GM21526 (cell line): ENCODE measurements at regions not wholly inside any gene's neighbourhood (a gene's known extent, or its start where the extent isn't known, plus 50 kb on each side); places are given as distances from the start of the nearest gene placed in this dataset.

Source experiments
- ATAC-seq: cut with Tn5 transposase; IDR thresholded peaks from one replicate; pipeline ENCODE4 v1.9.1; 2021; ENCODE audit warnings: moderate library complexity; ENCODE audit not compliant: unreplicated experiment, low FRiP score

DNA sequence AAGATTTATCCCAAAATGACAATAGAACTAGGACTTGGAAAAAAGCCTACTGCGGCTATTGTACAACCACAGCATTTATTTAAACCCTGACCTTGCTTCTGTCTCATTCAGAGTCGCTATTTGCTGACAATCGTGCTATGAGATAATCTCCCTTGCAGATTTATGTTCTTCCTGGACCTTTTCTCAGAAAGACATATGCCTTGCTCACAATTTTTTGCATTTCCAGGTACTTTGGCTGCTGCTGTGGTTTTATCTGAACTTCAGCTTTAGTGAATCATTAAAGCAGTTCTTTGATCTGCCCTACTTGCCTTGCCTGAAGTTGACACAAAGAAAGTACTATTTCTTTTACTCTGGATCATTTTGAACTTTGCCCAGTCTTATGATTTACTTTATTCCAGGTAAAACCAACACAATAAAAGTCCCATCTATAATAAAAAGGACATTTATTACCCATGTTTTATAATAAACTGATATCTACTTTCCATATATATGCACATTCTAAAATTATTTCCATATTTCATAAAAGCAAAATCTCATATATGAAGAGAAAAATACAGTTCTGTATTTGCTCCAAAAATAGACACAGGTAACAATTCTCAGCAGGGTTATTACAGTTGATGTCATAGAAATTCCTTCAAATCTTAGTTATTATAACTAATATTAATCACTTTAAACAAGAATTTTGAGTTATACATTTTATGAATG is 63.4 kb upstream of the CARD18 start:
- no peak for ATAC-seq

DNA sequence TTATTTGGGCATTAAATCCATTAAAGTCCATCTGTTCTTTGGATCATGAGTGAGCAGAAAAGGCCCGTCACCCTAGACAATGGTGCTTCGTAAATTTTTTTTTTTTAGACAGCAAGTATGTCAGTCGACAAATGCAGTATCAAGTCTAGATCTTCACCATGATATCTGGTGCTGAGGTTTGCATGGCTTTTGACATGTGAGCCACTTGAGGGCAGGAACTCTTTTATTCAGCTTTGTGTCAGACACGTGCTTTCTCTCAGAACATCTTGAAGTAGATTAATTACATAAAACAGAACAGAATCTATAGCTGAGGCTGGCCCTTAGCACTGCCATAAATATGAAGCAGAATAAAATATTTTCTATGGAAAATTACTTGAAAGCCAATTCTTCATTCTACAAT is 62.9 kb upstream of the CARD18 start:
- ATAC-seq: no peak

GRCh38 chr11:105201166-105201565 is 61.6 kb upstream of the CARD18 start:
- no peak for ATAC-seq

DNA sequence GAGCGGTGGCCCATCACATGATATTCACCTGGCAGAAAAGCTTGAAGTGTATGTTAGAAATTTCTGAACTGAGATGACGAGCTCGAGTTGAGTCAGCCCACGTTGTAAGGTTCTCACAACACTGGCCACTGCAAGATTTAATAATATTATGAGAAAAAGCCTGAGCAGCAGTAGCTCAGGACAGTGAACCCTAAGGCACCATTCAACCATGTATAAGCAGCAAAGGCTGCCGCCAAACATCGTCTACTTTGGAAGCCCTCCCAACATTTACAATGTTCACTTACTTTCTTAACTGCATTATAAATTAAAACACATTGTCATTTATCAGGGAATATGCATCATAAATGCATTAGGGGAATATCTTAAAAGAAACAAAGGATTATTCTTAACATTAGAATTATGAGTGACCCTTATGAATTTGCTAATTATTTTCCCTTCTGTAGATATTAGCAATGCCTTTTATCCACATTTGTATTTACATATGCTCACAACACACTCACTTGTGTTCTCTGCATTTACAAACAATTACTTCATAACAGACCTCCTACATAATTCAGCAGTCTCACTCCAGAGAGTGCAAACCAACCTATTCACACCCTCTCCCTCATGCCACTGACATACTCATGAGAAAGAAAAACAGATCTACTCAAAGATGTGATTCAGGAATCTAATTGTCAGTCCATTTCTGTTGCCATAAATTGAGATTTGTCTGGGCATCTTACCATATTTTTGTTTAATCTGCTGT is 57.7 kb upstream of the CARD18 start:
- ATAC-seq: no peak

DNA sequence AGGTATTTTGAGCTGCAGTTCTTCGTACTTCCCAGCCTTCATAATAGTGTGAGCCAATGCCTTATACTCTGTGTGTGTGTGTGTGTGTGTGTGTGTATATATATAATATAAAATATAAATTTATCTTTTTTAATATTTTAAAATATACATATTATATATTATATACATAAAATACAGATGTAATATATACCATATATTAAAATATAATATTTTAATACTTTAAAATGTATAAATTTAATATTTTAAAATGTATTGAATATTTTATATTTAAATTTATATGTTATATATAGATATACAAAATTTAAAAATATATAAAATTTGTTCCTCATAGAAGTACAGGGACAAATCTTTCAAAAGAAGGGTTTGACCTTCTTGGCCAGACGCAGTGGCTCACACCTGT is 53.7 kb upstream of the CARD18 start:
- ATAC-seq: no peak

DNA sequence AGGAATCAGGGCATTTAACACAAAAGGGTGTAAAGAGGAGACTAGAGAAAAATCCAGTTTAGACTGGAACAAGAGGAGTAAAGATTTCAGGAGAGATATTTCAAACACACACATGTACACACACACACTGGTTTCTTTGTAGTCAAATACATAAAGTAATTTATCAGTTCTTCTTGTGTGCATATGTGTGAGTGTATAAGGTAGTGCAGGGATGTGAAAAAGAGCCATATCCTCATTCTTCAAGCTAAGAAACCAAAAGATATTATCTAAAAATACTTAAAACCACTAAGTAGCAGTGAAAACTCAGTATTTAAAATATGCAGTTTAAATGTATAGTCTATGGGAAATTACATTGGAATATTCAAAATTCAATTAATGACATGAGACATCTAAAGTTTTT is 52.5 kb upstream of the CARD18 start:
- ATAC-seq: no peak

DNA sequence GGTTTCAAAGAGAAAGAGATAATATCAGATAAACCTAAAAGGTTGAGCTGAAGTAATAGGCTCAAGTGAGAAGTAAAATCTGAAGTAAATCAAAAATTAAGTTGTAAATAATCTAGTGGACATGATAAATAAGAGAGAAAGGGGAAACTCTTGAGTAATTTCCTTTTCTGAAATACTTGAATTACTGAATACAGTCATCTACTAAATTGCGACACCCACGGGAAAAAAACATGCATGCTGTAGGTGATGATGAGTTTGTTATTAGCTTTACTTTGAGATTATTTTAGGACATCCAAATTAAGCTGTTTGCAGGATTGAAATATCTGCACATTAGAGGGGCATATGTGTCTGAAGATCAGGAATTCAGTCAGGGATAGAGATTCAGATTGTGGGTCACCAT is 50.0 kb upstream of the CARD18 start:
- ATAC-seq: no peak
